RWPE2 (cell line): ENCODE measurements at regions not wholly inside any gene's neighbourhood (a gene's known extent, or its start where the extent isn't known, plus 50 kb on each side); places are given as distances from the start of the nearest gene placed in this dataset.

Source experiments
- ATAC-seq: fragments of 200-7000 bp; cut with Tn5 transposase; 3 replicates; pipeline ENCODE4 v1.9.1; 2021; ENCODE audit warnings: low read depth
- DNase-seq: peaks from one replicate; pipeline ENCODE4 v3.0.0-alpha.2; 2020; ENCODE audit warnings: low spot score
- H3K27ac ChIP-seq: fragments of 450-650 bp; 2 replicates; pipeline ENCODE4 v1.5.1; 2017; ENCODE audit warnings: mild to moderate bottlenecking; ENCODE audit not compliant: poor library complexity, severe bottlenecking
- H3K27me3 ChIP-seq: fragments of 250-450 bp; sonication (Bioruptor Pico); 2 replicates; pipeline ENCODE4 v1.5.1; 2021; ENCODE audit warnings: mild to moderate bottlenecking, moderate library complexity; ENCODE audit not compliant: insufficient read depth, poor library complexity, severe bottlenecking
- H3K36me3 ChIP-seq: fragments of 250-450 bp; sonication (Bioruptor Pico); 2 replicates; pipeline ENCODE4 v1.5.1; 2020; ENCODE audit warnings: low read depth, mild to moderate bottlenecking, moderate library complexity
- H3K4me1 ChIP-seq: fragments of 250-450 bp; sonication (Bioruptor Pico); 2 replicates; pipeline ENCODE4 v1.5.1; 2021; ENCODE audit warnings: mild to moderate bottlenecking, moderate library complexity; ENCODE audit not compliant: insufficient read depth, poor library complexity, severe bottlenecking
- H3K4me3 ChIP-seq: fragments of 250-450 bp; sonication (Bioruptor Pico); 2 replicates; pipeline ENCODE4 v1.5.1; 2021; ENCODE audit warnings: mild to moderate bottlenecking, moderate library complexity; ENCODE audit not compliant: severe bottlenecking
- H3K9me3 ChIP-seq: fragments of 250-450 bp; sonication (Bioruptor Pico); 2 replicates; pipeline ENCODE4 v1.5.1; 2021; ENCODE audit warnings: mild to moderate bottlenecking, moderate library complexity; ENCODE audit not compliant: severe bottlenecking
- CTCF ChIP-seq: fragments of 450-650 bp; IDR thresholded peaks from one replicate; pipeline ENCODE4 v1.5.1; 2017; ENCODE audit warnings: mild to moderate bottlenecking, moderate library complexity; ENCODE audit not compliant: poor library complexity, severe bottlenecking

- ATAC-seq, result peak; percentile 42; the same call in 2 of the 3 replicates
- no peak overlapping the region for H3K27ac ChIP-seq
- H3K4me1 ChIP-seq, result peaks cover 24% of the 10 kb centered on the region
- H3K27me3 ChIP-seq, result no peaks in the 10 kb centered on the region
- no peak for TF ChIP-seq CTCF
- no peak overlapping the region for H3K4me3 ChIP-seq
- no peaks in the 10 kb centered on the region for H3K9me3 ChIP-seq
- no peak for DNase-seq
- no peaks in the 10 kb centered on the region for H3K36me3 ChIP-seq
These were observed 71.2 kb downstream of the TNFAIP2 start for GRCh38 chr14:103194256-103195045.

- Histone ChIP-seq H3K9me3 (no peaks in the 10 kb centered on the region), H3K27me3 (no peaks in the 10 kb centered on the region), H3K4me3 (no peak overlapping the region), H3K36me3 (no peaks in the 10 kb centered on the region), H3K4me1 (peaks cover 24% of the 10 kb centered on the region), H3K27ac (no peak overlapping the region)
- no peak for DNase-seq
- TF ChIP-seq CTCF, result no peak
- ATAC-seq, result no peak
These were observed 72.8 kb downstream of the TNFAIP2 start for GRCh38 chr14:103195828-103196615.

- no peak for TF ChIP-seq CTCF
- H3K4me1 ChIP-seq, result peaks cover 24% of the 10 kb centered on the region
- no peak overlapping the region for H3K4me3 ChIP-seq
- no peak overlapping the region for H3K27ac ChIP-seq
- H3K27me3 ChIP-seq, result no peaks in the 10 kb centered on the region
- no peak for ATAC-seq
- H3K9me3 ChIP-seq, result no peaks in the 10 kb centered on the region
- DNase-seq, result no peak
- H3K36me3 ChIP-seq, result no peaks in the 10 kb centered on the region
These were observed 73.5 kb downstream of the TNFAIP2 start for GRCh38 chr14:103196716-103197115.

- peak overlapping the region; percentile 53 for H3K27ac ChIP-seq
- TF ChIP-seq CTCF, result no peak
- no peaks in the 10 kb centered on the region for H3K9me3 ChIP-seq
These were observed 75.2 kb downstream of the TNFAIP2 start for GRCh38 chr14:103198131-103199105.

More at GRCh38 chr14:103198131-103199105, 75.2 kb downstream of the TNFAIP2 start:
- Histone ChIP-seq H3K36me3 (no peaks in the 10 kb centered on the region), H3K27me3 (no peaks in the 10 kb centered on the region), H3K4me1 (peaks cover 24% of the 10 kb centered on the region), H3K4me3 (no peak overlapping the region)
- DNase-seq (no peak), ATAC-seq (peak; percentile 84)
